ENCODE measurements at regions not wholly inside any gene's neighbourhood (a gene's known extent, or its start where the extent isn't known, plus 50 kb on each side); places are given as distances from the start of the nearest gene placed in this dataset.

GRCh38 chr4:176413171-176413570, 93.4 kb downstream of the SPCS3 start:
- POLR2A ChIA-PET: no interaction called here
- H3K27ac ChIP-seq (ENCODE audit: low read depth, low read length): no peak overlapping the region
- CTCF ChIA-PET: no interaction called here
- no peak for DNase-seq (ENCODE audit: low read depth, low spot score)
- H3K9me3 ChIP-seq (ENCODE audit: control insufficient read depth, insufficient read depth, low read length): peaks cover 6% of the 10 kb centered on the region
- no peaks in the 10 kb centered on the region for H3K27me3 ChIP-seq (ENCODE audit: control insufficient read depth, insufficient read depth, low read length)
- no peak overlapping the region for H3K4me3 ChIP-seq (ENCODE audit: low read depth, low read length)
- TF ChIP-seq, protein P1, sequence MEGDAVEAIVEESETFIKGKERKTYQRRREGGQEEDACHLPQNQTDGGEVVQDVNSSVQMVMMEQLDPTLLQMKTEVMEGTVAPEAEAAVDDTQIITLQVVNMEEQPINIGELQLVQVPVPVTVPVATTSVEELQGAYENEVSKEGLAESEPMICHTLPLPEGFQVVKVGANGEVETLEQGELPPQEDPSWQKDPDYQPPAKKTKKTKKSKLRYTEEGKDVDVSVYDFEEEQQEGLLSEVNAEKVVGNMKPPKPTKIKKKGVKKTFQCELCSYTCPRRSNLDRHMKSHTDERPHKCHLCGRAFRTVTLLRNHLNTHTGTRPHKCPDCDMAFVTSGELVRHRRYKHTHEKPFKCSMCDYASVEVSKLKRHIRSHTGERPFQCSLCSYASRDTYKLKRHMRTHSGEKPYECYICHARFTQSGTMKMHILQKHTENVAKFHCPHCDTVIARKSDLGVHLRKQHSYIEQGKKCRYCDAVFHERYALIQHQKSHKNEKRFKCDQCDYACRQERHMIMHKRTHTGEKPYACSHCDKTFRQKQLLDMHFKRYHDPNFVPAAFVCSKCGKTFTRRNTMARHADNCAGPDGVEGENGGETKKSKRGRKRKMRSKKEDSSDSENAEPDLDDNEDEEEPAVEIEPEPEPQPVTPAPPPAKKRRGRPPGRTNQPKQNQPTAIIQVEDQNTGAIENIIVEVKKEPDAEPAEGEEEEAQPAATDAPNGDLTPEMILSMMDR (IDR thresholded peaks at IDR 0.05; ENCODE audit: low read depth, low read length): no peak

- Histone ChIP-seq H3K27me3 (ENCODE audit: control insufficient read depth, insufficient read depth, low read length) (no peaks in the 10 kb centered on the region), H3K4me3 (ENCODE audit: low read depth, low read length) (no peak overlapping the region), H3K9me3 (ENCODE audit: control insufficient read depth, insufficient read depth, low read length) (no peaks in the 10 kb centered on the region), H3K27ac (ENCODE audit: low read depth, low read length) (no peak overlapping the region)
- POLR2A ChIA-PET: no interaction called here
- no peak for DNase-seq (ENCODE audit: low read depth, low spot score)
- CTCF ChIA-PET: no interaction called here
- TF ChIP-seq, protein P1 (IDR thresholded peaks at IDR 0.05; ENCODE audit: low read depth, low read length): no peak
These were observed 102.2 kb downstream of the SPCS3 start for GRCh38 chr4:176422001-176422400.

DNA sequence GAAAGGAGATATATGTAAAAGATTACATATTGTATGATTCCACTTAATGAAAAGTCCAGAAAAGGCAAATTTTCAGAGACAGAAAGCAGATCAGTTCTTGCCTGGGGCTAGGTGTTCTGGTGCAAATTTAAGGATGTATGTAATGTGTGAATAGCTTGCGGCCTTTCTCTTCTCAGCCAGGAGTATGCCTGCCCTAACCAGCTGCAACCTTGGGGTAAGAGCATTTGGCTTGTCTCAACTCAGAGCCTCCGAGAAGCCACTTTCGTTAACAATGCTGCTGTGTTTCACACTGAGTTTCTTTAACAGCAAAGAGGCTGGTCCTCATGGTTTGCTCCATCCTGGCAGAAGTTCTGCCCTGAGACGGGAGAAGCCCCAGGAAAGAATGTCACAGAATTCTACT, 102.7 kb downstream of the SPCS3 start:
- TF ChIP-seq, protein P1 (IDR thresholded peaks at IDR 0.05; ENCODE audit: low read depth, low read length): no peak

DNA sequence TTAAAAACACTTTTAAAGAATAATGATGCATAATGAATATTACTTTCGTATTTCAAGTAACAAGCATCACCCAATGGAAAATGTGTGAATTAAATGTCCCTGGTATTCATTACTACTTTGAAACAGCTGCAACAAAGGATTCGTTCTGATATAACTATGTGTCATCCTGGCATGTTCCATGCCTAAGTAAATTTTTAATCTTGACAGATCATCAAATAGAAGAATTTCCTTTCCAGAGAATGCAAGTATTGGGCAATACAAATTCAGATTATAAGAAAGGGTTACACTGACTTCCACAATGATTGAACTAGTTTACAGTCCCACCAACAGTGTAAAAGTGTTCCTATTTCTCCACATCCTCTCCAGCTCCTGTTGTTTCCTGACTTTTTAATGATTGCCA, 105.3 kb downstream of the SPCS3 start:
- H3K27ac ChIP-seq (ENCODE audit: low read depth, low read length): no peak overlapping the region
- no peaks in the 10 kb centered on the region for H3K27me3 ChIP-seq (ENCODE audit: control insufficient read depth, insufficient read depth, low read length)
- TF ChIP-seq, protein P1 (IDR thresholded peaks at IDR 0.05; ENCODE audit: low read depth, low read length): no peak
- ChIA-PET CTCF (no interaction called here), POLR2A (no interaction called here)
- no peak for DNase-seq (ENCODE audit: low read depth, low spot score)
- H3K4me3 ChIP-seq (ENCODE audit: low read depth, low read length): no peak overlapping the region
- no peaks in the 10 kb centered on the region for H3K9me3 ChIP-seq (ENCODE audit: control insufficient read depth, insufficient read depth, low read length)

More for the DNA sequence above, 102.7 kb downstream of the SPCS3 start:
- ChIA-PET CTCF (no interaction called here), POLR2A (no interaction called here)
- no peak for DNase-seq (ENCODE audit: low read depth, low spot score)
- Histone ChIP-seq H3K4me3 (ENCODE audit: low read depth, low read length) (no peak overlapping the region), H3K27me3 (ENCODE audit: control insufficient read depth, insufficient read depth, low read length) (no peaks in the 10 kb centered on the region), H3K9me3 (ENCODE audit: control insufficient read depth, insufficient read depth, low read length) (no peaks in the 10 kb centered on the region), H3K27ac (ENCODE audit: low read depth, low read length) (no peak overlapping the region)

- TF ChIP-seq, protein P1 (IDR thresholded peaks at IDR 0.05; ENCODE audit: low read depth, low read length): no peak
- Histone ChIP-seq H3K9me3 (ENCODE audit: control insufficient read depth, insufficient read depth, low read length) (no peaks in the 10 kb centered on the region), H3K4me3 (ENCODE audit: low read depth, low read length) (no peak overlapping the region), H3K27ac (ENCODE audit: low read depth, low read length) (no peak overlapping the region), H3K27me3 (ENCODE audit: control insufficient read depth, insufficient read depth, low read length) (no peaks in the 10 kb centered on the region)
- no peak for DNase-seq (ENCODE audit: low read depth, low spot score)
- ChIA-PET CTCF (no interaction called here), POLR2A (no interaction called here)
These were observed 113.2 kb downstream of the SPCS3 start for GRCh38 chr4:176432811-176433540.

Measured in AG04450 (cell line).